OCI-LY7 (cell line): ENCODE measurements at regions not wholly inside any gene's neighbourhood (a gene's known extent, or its start where the extent isn't known, plus 50 kb on each side); places are given as distances from the start of the nearest gene placed in this dataset.

Source experiments
- EZH2phosphoT487 ChIP-seq: fragments of 200-600 bp; sonication (generic); IDR thresholded peaks from 2 replicates; pipeline ENCODE4 v1.6.1; 2018; ENCODE audit warnings: low read depth, borderline replicate concordance, mild to moderate bottlenecking, mixed run types, antibody characterized with exemption, low read length, moderate library complexity, mixed read lengths
- TF ChIP-seq, protein P1 (sequence below): fragments of 200-600 bp; sonication (generic); conservative IDR thresholded peaks from 2 replicates; pipeline ENCODE4 v1.5.1; 2014; ENCODE audit warnings: mild to moderate bottlenecking, antibody characterized with exemption, low read length, moderate library complexity, mixed read lengths

DNA sequence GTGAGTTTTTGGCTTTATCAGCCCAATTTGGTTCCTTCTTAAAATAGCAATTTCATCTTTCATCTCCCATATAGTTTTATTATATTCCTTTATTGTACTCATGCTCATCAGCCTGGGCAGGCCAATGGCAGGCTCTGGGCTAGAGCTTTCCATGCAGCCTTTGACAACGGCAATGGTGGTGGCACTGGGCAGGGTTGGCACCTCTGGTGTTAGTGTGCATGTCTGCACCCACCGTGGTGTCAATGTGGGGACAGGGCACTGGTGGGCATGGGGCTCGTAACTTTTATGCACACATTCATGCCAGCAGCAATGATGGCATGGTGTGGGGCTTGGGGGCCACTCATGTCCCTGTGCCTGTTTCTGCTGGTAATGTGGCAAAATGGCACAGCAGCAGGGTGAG, 1305.4 kb downstream of the DSC3 start:
- TF ChIP-seq, protein P1, sequence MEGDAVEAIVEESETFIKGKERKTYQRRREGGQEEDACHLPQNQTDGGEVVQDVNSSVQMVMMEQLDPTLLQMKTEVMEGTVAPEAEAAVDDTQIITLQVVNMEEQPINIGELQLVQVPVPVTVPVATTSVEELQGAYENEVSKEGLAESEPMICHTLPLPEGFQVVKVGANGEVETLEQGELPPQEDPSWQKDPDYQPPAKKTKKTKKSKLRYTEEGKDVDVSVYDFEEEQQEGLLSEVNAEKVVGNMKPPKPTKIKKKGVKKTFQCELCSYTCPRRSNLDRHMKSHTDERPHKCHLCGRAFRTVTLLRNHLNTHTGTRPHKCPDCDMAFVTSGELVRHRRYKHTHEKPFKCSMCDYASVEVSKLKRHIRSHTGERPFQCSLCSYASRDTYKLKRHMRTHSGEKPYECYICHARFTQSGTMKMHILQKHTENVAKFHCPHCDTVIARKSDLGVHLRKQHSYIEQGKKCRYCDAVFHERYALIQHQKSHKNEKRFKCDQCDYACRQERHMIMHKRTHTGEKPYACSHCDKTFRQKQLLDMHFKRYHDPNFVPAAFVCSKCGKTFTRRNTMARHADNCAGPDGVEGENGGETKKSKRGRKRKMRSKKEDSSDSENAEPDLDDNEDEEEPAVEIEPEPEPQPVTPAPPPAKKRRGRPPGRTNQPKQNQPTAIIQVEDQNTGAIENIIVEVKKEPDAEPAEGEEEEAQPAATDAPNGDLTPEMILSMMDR = no peak
- no peak for TF ChIP-seq EZH2phosphoT487
